Common myeloid progenitor, CD34-positive (primary cell): ENCODE measurements at regions not wholly inside any gene's neighbourhood (a gene's known extent, or its start where the extent isn't known, plus 50 kb on each side); places are given as distances from the start of the nearest gene placed in this dataset.
"Not testable (repeated sequence)": the region's sequence is repeated elsewhere in the genome, so short reads cannot be mapped to it uniquely, and the experiment has no call there.

ENCODE experiments used
- CTCF ChIA-PET: fragments of 350-600 bp; sonication (Branson Sonifier 250); formaldehyde crosslinking; loops from one replicate; lab custom pipeline; 2021; ENCODE audit warnings: antibody characterized with exemption; lab: Charles Lee
- POLR2A ChIA-PET: fragments of 350-600 bp; sonication (Branson Sonifier 250); formaldehyde crosslinking; loops from one replicate; lab custom pipeline; 2021; ENCODE audit warnings: antibody characterized with exemption; lab: Charles Lee
- DNase-seq, 3 donors: peaks; one replicate each; pipeline versions ENCODE4 v3.0.0 to v3.0.0-alpha.2; 2013
- H3K27ac ChIP-seq, 2 experiments: 1 replicate in 1 of 2; 2 replicates in 1 of 2; pipeline ENCODE4 v1.7.0; 2013; ENCODE audit warnings: inconsistent platforms in 2 of 2, low read length in 2 of 2, mild to moderate bottlenecking in 2 of 2, low read depth in 1 of 2, moderate library complexity in 1 of 2; ENCODE audit not compliant: severe bottlenecking in 2 of 2, insufficient read depth in 1 of 2, poor library complexity in 1 of 2
- H3K27me3 ChIP-seq, 5 experiments: replicated peaks in 2 of 5; 1 replicate in 3 of 5; 2 replicates in 2 of 5; pipeline versions ENCODE4 v1.6.1 to v1.7.0; 2013; ENCODE audit warnings: low read length in 4 of 5, mild to moderate bottlenecking in 2 of 5, moderate library complexity in 2 of 5, inconsistent platforms in 1 of 5; ENCODE audit not compliant: insufficient read depth in 5 of 5, control insufficient read depth in 4 of 5
- H3K36me3 ChIP-seq, 4 experiments: 1 replicate in 2 of 4; 2 replicates in 2 of 4; pipeline versions ENCODE4 v1.6.1 to v1.7.0; 2013; ENCODE audit warnings: low read length in 3 of 4, control low read depth in 1 of 4, mild to moderate bottlenecking in 1 of 4; ENCODE audit not compliant: control insufficient read depth in 4 of 4, insufficient read depth in 4 of 4
- H3K4me1 ChIP-seq, 4 experiments: 1 replicate in 3 of 4; 2 replicates in 1 of 4; pipeline versions ENCODE4 v1.6.1 to v1.7.1; 2013; ENCODE audit warnings: low read length in 3 of 4, mild to moderate bottlenecking in 3 of 4, control low read depth in 1 of 4, inconsistent platforms in 1 of 4, moderate library complexity in 1 of 4; ENCODE audit not compliant: control insufficient read depth in 4 of 4, insufficient read depth in 4 of 4; ENCODE audit errors: control extremely low read depth in 1 of 4
- H3K4me3 ChIP-seq, 7 experiments: 1 replicate in 4 of 7; 2 replicates in 3 of 7; pipeline versions ENCODE4 v1.5.1 to v1.7.0; 2013; ENCODE audit warnings: mild to moderate bottlenecking in 7 of 7, low read length in 6 of 7, moderate library complexity in 6 of 7, inconsistent platforms in 2 of 7, low read depth in 2 of 7, control low read depth in 1 of 7; ENCODE audit not compliant: insufficient read depth in 4 of 7, control insufficient read depth in 1 of 7; ENCODE audit errors: extremely low read depth in 1 of 7
- H3K9me3 ChIP-seq, 5 experiments: 1 replicate in 4 of 5; 2 replicates in 1 of 5; pipeline versions ENCODE4 v1.6.1 to v1.7.1; 2013; ENCODE audit warnings: low read length in 4 of 5, mild to moderate bottlenecking in 2 of 5, inconsistent platforms in 1 of 5, low read depth in 1 of 5, moderate library complexity in 1 of 5; ENCODE audit not compliant: control insufficient read depth in 4 of 5, insufficient read depth in 2 of 5; ENCODE audit errors: control extremely low read depth in 1 of 5
- WGBS: methylation state at CpG from one replicate; pipeline ENCODE4 v1.1.5; 2013; ENCODE audit not compliant: insufficient coverage; 5-methylcytosine and 5-hydroxymethylcytosine counted together

GRCh38 chr1:81190003-81190402 lies 610.7 kb upstream of the ADGRL2 start:
- no CpG with 5 or more reads among the region's 3 CpGs for WGBS
- POLR2A ChIA-PET: no interaction called here
- H3K27ac ChIP-seq: no peak overlapping the region
- no peaks in the 10 kb centered on the region for H3K9me3 ChIP-seq
- DNase-seq: no peak
- no peaks in the 10 kb centered on the region for H3K27me3 ChIP-seq
- H3K4me1 ChIP-seq: peaks cover 0 to 4% (median 0%) of the 10 kb centered on the region in 4 experiments
- no peaks in the 10 kb centered on the region for H3K36me3 ChIP-seq
- H3K4me3 ChIP-seq: no peak overlapping the region
- CTCF ChIA-PET: no interaction called here

- Histone ChIP-seq H3K27me3 (no peaks in the 10 kb centered on the region), H3K36me3 (no peaks in the 10 kb centered on the region), H3K4me1 (no peaks in the 10 kb centered on the region), H3K9me3 (no peaks in the 10 kb centered on the region), H3K4me3 (no peak overlapping the region), H3K27ac (no peak overlapping the region)
- ChIA-PET CTCF (no interaction called here), POLR2A (no interaction called here)
- WGBS: no CpG with 5 or more reads among the region's 1 CpG
- no peak for DNase-seq
These were observed 613.1 kb upstream of the ADGRL2 start for GRCh38 chr1:81187635-81188034.

- Histone ChIP-seq H3K9me3 (peaks cover 0 to 2% (median 0%) of the 10 kb centered on the region in 5 experiments), H3K4me3 (no peak overlapping the region), H3K27ac (no peak overlapping the region), H3K27me3 (no peaks in the 10 kb centered on the region), H3K4me1 (no peaks in the 10 kb centered on the region), H3K36me3 (no peaks in the 10 kb centered on the region)
- WGBS: no CpG with 5 or more reads among the region's 2 CpGs
- POLR2A ChIA-PET: no interaction called here
- no peak for DNase-seq
- CTCF ChIA-PET: no interaction called here
These were observed 614.5 kb upstream of the ADGRL2 start for GRCh38 chr1:81186261-81186660.

GRCh38 chr1:81183553-81183952 lies 617.2 kb upstream of the ADGRL2 start:
- H3K4me1 ChIP-seq: no peaks in the 10 kb centered on the region
- CTCF ChIA-PET: interaction anchor here (1.2 kb wide), 1 partner anchor 15 kb away, joined by 3 read pairs; no protein-coding TSS in a partner anchor
- 100% methylated on average over 1 of the region's 1 CpG for whole genome bisulfite sequencing

GRCh38 chr1:81183051-81183450 lies 617.7 kb upstream of the ADGRL2 start:
- peaks cover 0 to 5% (median 0%) of the 10 kb centered on the region in 5 experiments for H3K9me3 ChIP-seq
- CTCF ChIA-PET: interaction anchor here (1.2 kb wide), 1 partner anchor 15 kb away, joined by 3 read pairs; no protein-coding TSS in a partner anchor
- H3K4me3 ChIP-seq: no peak overlapping the region
- no peaks in the 10 kb centered on the region for H3K27me3 ChIP-seq
- no peaks in the 10 kb centered on the region for H3K36me3 ChIP-seq
- 100% methylated on average over 6 of the region's 6 CpGs for WGBS
- DNase-seq: no peak
- H3K27ac ChIP-seq: no peak overlapping the region
- no peaks in the 10 kb centered on the region for H3K4me1 ChIP-seq
- POLR2A ChIA-PET: no interaction called here

More at GRCh38 chr1:81183553-81183952, 617.2 kb upstream of the ADGRL2 start:
- POLR2A ChIA-PET: interaction anchor here (0.7 kb wide), 1 partner anchor 10 kb away, joined by 6 read pairs; no protein-coding TSS in a partner anchor
- Histone ChIP-seq H3K27ac (no peak overlapping the region), H3K9me3 (peaks cover 0 to 5% (median 0%) of the 10 kb centered on the region in 5 experiments), H3K27me3 (no peaks in the 10 kb centered on the region), H3K4me3 (no peak overlapping the region), H3K36me3 (no peaks in the 10 kb centered on the region)
- no peak for DNase-seq

- Histone ChIP-seq H3K27me3 (no peaks in the 10 kb centered on the region), H3K4me3 (no peak overlapping the region), H3K9me3 (peaks cover 0 to 5% (median 0%) of the 10 kb centered on the region in 5 experiments), H3K36me3 (no peaks in the 10 kb centered on the region), H3K27ac (no peak overlapping the region), H3K4me1 (no peaks in the 10 kb centered on the region)
- DNase-seq: no peak
- POLR2A ChIA-PET: no interaction called here
- no CpG with 5 or more reads among the region's 1 CpG for WGBS
- CTCF ChIA-PET: no interaction called here
These were observed 621.5 kb upstream of the ADGRL2 start for GRCh38 chr1:81179242-81179641.

- WGBS: 98% methylated on average over 13 of the region's 30 CpGs
- POLR2A ChIA-PET, DNase-seq: not testable (repeated sequence)
These were observed 622.2 kb upstream of the ADGRL2 start for GRCh38 chr1:81178431-81179093.

More at GRCh38 chr1:81178431-81179093, 622.2 kb upstream of the ADGRL2 start:
- H3K36me3 ChIP-seq, H3K4me3 ChIP-seq, H3K27ac ChIP-seq, CTCF ChIA-PET, H3K4me1 ChIP-seq, H3K9me3 ChIP-seq, H3K27me3 ChIP-seq: not testable (repeated sequence)
